Cardiac muscle cell (in vitro differentiated cells and primary cell): ENCODE measurements at regions not wholly inside any gene's neighbourhood (a gene's known extent, or its start where the extent isn't known, plus 50 kb on each side); places are given as distances from the start of the nearest gene placed in this dataset.

Experiments used
- DNase-seq, 2 donors: peaks; one replicate each; pipeline versions ENCODE4 v3.0.0 to v3.0.0-alpha.2; 2010 to 2017; ENCODE audit warnings: low read depth in 1 of 2, low spot score in 1 of 2
- H3K27ac ChIP-seq: fragments of 200-600 bp; sonication (generic); 2 replicates; pipeline ENCODE4 v1.5.1; 2016
- H3K27me3 ChIP-seq: fragments of 200-600 bp; sonication (generic); 2 replicates; pipeline ENCODE4 v1.6.0; 2016; ENCODE audit warnings: control low read depth
- H3K36me3 ChIP-seq: fragments of 200-600 bp; sonication (generic); 2 replicates; pipeline ENCODE4 v1.5.1; 2016; ENCODE audit warnings: control low read depth
- H3K4me1 ChIP-seq: fragments of 200-600 bp; sonication (generic); 2 replicates; pipeline ENCODE4 v1.8.1; 2017; ENCODE audit warnings: low read depth, mild to moderate bottlenecking, mixed run types
- H3K4me3 ChIP-seq: fragments of 200-600 bp; sonication (generic); 2 replicates; pipeline ENCODE4 v1.5.1; 2016; ENCODE audit warnings: mild to moderate bottlenecking
- H3K9me3 ChIP-seq: fragments of 200-600 bp; sonication (generic); 2 replicates; pipeline ENCODE4 v1.5.1; 2017; ENCODE audit warnings: low read depth, mild to moderate bottlenecking, control low read depth
- TF ChIP-seq, protein P1 (sequence below): IDR thresholded peaks from 2 replicates; pipeline ENCODE4 v1.5.1; 2012; ENCODE audit warnings: low read depth, mild to moderate bottlenecking, low read length

DNA sequence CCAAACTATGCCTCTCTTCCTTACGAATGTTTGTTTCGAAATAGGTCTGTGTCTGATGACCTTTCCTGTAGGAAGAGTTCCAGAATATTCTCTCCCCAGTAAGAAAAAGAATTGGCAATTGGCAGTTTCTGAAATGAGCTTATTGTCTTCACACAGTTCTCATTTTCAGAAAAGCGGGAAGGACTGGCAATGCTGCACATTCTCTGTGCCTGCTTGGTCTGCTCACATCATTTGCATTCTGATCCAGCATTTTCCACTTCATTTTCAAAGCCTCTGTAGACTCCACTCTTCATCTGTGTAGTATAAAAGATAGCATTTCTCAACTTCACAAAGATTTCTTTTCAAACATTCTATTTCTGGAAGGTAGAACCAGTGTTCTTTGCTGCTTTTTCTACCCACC, 120.6 kb upstream of the CCDC112 start:
- Histone ChIP-seq H3K27me3 (no peaks in the 10 kb centered on the region), H3K27ac (no peak overlapping the region), H3K36me3 (no peaks in the 10 kb centered on the region), H3K4me1 (no peaks in the 10 kb centered on the region), H3K4me3 (no peak overlapping the region), H3K9me3 (no peaks in the 10 kb centered on the region)
- TF ChIP-seq, protein P1, sequence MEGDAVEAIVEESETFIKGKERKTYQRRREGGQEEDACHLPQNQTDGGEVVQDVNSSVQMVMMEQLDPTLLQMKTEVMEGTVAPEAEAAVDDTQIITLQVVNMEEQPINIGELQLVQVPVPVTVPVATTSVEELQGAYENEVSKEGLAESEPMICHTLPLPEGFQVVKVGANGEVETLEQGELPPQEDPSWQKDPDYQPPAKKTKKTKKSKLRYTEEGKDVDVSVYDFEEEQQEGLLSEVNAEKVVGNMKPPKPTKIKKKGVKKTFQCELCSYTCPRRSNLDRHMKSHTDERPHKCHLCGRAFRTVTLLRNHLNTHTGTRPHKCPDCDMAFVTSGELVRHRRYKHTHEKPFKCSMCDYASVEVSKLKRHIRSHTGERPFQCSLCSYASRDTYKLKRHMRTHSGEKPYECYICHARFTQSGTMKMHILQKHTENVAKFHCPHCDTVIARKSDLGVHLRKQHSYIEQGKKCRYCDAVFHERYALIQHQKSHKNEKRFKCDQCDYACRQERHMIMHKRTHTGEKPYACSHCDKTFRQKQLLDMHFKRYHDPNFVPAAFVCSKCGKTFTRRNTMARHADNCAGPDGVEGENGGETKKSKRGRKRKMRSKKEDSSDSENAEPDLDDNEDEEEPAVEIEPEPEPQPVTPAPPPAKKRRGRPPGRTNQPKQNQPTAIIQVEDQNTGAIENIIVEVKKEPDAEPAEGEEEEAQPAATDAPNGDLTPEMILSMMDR = no peak
- no peak for DNase-seq

DNA sequence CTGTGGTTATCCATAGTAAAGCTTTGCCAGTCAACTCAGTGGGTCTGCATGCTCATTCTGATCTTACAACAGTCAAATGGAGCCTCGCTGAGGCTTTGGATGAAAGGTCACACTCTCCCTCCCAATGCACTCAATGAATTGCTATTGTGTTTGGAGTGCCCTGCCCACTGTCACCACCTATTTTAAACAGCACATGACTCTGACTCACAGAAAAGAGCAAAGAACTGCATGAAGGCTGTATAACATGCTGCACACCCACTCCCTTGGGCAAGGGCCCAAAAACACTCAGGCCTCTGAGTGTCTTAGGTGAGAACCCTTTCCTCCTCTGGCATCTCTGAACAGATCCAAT, 118.7 kb upstream of the CCDC112 start:
- no peaks in the 10 kb centered on the region for H3K27me3 ChIP-seq
- peak; percentile 11 to 89 for DNase-seq
- TF ChIP-seq, protein P1 = no peak
- no peaks in the 10 kb centered on the region for H3K9me3 ChIP-seq
- H3K4me1 ChIP-seq = no peaks in the 10 kb centered on the region
- H3K4me3 ChIP-seq = no peak overlapping the region
- no peak overlapping the region for H3K27ac ChIP-seq
- no peaks in the 10 kb centered on the region for H3K36me3 ChIP-seq

DNA sequence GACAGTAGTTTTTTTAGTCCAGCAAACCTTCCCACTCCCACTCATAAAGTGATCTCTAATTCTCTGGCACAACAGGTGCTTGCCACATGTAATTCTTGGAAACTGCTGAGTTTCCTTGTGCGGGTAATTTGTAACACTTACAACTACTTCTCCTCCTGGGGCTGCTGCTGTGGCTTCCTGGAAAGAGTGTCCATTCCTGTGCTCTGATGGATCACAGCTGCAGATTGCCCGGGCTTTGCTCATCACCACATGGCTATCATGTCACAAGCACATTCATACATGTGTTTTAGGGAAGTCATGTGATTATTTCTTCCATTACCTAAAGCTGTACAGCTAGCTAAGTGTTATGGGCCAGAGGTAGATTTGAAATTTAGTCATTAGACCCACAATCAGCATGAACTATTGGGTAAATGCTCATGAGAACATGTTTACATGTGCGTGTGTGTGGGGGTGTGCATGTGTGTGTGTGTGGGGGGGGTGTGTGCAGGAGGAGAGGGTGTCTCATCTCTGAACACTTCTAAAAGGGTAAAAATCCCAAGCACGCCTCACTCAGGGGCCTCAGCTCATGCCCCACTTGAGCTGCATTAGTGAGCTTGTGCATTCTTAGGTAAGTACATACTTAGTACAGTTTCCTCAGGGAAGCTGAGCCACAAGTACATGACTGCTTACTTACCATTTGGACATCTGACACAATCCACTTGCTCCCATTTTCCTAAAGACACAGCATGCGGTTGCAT, 118.1 kb upstream of the CCDC112 start:
- DNase-seq = peak; percentile 23 to 86
- TF ChIP-seq, protein P1 = no peak
- no peak overlapping the region for H3K4me3 ChIP-seq
- no peaks in the 10 kb centered on the region for H3K27me3 ChIP-seq
- H3K27ac ChIP-seq = no peak overlapping the region
- H3K9me3 ChIP-seq = no peaks in the 10 kb centered on the region
- no peaks in the 10 kb centered on the region for H3K4me1 ChIP-seq
- no peaks in the 10 kb centered on the region for H3K36me3 ChIP-seq

DNA sequence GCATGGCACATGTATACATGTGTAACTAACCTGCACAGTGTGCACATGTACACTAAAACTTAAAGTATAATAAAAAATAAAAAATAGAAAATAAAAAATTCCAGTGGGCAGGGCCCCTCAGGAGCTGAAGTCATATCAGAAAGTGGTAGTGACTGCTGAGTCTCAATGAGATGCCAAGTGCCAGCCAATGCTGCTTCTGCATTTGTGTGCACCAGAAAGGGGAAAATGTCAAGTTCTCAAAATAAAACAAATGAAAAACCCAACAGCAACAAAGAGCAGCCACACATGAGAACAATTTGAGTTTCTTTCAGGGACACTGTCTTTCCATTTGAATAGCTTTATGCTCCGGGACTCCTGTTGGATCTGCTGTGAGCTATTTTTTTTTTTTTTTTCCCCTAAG, 117.2 kb upstream of the CCDC112 start:
- TF ChIP-seq, protein P1 = no peak
- H3K27me3 ChIP-seq = no peaks in the 10 kb centered on the region
- DNase-seq = no peak
- no peak overlapping the region for H3K4me3 ChIP-seq
- no peaks in the 10 kb centered on the region for H3K36me3 ChIP-seq
- H3K27ac ChIP-seq = no peak overlapping the region
- no peaks in the 10 kb centered on the region for H3K9me3 ChIP-seq
- H3K4me1 ChIP-seq = no peaks in the 10 kb centered on the region

DNA sequence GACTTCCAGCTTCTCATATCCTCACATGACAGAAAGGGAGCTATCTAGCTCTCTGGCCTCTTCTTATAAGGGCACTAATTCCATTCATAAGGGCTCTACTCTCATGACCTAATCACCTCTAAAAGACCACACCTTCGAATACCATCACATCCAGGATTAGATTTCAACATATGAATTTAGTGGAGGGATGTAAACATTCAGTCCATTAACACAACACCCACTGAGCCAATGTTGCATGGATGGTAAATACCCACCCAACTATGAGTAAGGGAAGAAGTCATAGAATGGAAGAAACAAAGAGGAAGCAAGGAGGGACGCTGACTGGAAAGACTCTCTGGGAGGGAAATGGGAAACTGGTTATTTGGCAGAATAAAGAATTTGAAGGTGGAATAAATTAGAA, 112.6 kb upstream of the CCDC112 start:
- Histone ChIP-seq H3K27ac (no peak overlapping the region), H3K27me3 (no peaks in the 10 kb centered on the region)
- TF ChIP-seq, protein P1 = no peak

More for the DNA sequence above, 112.6 kb upstream of the CCDC112 start:
- DNase-seq = no peak
- Histone ChIP-seq H3K36me3 (no peaks in the 10 kb centered on the region), H3K4me3 (no peak overlapping the region), H3K4me1 (no peaks in the 10 kb centered on the region), H3K9me3 (no peaks in the 10 kb centered on the region)
